ENCODE measurements at regions not wholly inside any gene's neighbourhood (a gene's known extent, or its start where the extent isn't known, plus 50 kb on each side); places are given as distances from the start of the nearest gene placed in this dataset.

GRCh38 chr17:62913991-62914570 lies 52.0 kb upstream of the TANC2 start:
- H3K27ac Mint-ChIP-seq: no peak overlapping the region
- H3K27me3 Mint-ChIP-seq (ENCODE audit: low read depth): peaks cover 7% of the 10 kb centered on the region
- peaks cover 0 to 3% of the 10 kb centered on the region in 2 donors for H3K9me3 Mint-ChIP-seq
- H3K4me3 Mint-ChIP-seq: no peak overlapping the region
- ATAC-seq (replicated peaks in 1 of 2) (no peak), DNase-seq (no peak)
- no peaks in the 10 kb centered on the region for H3K36me3 Mint-ChIP-seq (ENCODE audit: insufficient read depth in 2 of 2)
- H3K4me1 Mint-ChIP-seq (ENCODE audit: low read depth): no peaks in the 10 kb centered on the region

- H3K27ac Mint-ChIP-seq: no peak overlapping the region
- no peaks in the 10 kb centered on the region for H3K36me3 Mint-ChIP-seq (ENCODE audit: insufficient read depth in 2 of 2)
- H3K27me3 Mint-ChIP-seq (ENCODE audit: low read depth): peaks cover 18% of the 10 kb centered on the region
- no peak overlapping the region for H3K4me3 Mint-ChIP-seq
- DNase-seq (no peak), ATAC-seq (replicated peaks in 1 of 2) (no peak)
- peaks cover 0 to 3% of the 10 kb centered on the region in 2 donors for H3K9me3 Mint-ChIP-seq
- H3K4me1 Mint-ChIP-seq (ENCODE audit: low read depth): no peaks in the 10 kb centered on the region
Measured at GRCh38 chr17:62912363-62912762, 53.7 kb upstream of the TANC2 start.

- ATAC-seq (replicated peaks in 1 of 2) (no peak), DNase-seq (no peak)
- Mint-ChIP-seq H3K4me1 (ENCODE audit: low read depth) (no peaks in the 10 kb centered on the region), H3K27me3 (ENCODE audit: low read depth) (peaks cover 24% of the 10 kb centered on the region), H3K27ac (no peak overlapping the region), H3K36me3 (ENCODE audit: insufficient read depth in 2 of 2) (no peaks in the 10 kb centered on the region), H3K4me3 (no peak overlapping the region), H3K9me3 (peaks cover 0 to 3% of the 10 kb centered on the region in 2 donors)
Measured at GRCh38 chr17:62911114-62911513, 54.9 kb upstream of the TANC2 start.

GRCh38 chr17:62910277-62910676 lies 55.8 kb upstream of the TANC2 start:
- peaks cover 0 to 3% of the 10 kb centered on the region in 2 donors for H3K9me3 Mint-ChIP-seq
- no peaks in the 10 kb centered on the region for H3K4me1 Mint-ChIP-seq (ENCODE audit: low read depth)
- DNase-seq (no peak), ATAC-seq (replicated peaks in 1 of 2) (no peak)
- peaks cover 24% of the 10 kb centered on the region for H3K27me3 Mint-ChIP-seq (ENCODE audit: low read depth)
- H3K4me3 Mint-ChIP-seq: no peak overlapping the region
- H3K36me3 Mint-ChIP-seq (ENCODE audit: insufficient read depth in 2 of 2): no peaks in the 10 kb centered on the region
- H3K27ac Mint-ChIP-seq: no peak overlapping the region

GRCh38 chr17:62907961-62908360 lies 58.1 kb upstream of the TANC2 start:
- peaks cover 0 to 3% of the 10 kb centered on the region in 2 donors for H3K9me3 Mint-ChIP-seq
- H3K4me3 Mint-ChIP-seq: no peak overlapping the region
- H3K27me3 Mint-ChIP-seq (ENCODE audit: low read depth): peaks cover 24% of the 10 kb centered on the region
- H3K27ac Mint-ChIP-seq: no peak overlapping the region
- DNase-seq: no peak
- H3K4me1 Mint-ChIP-seq (ENCODE audit: low read depth): no peaks in the 10 kb centered on the region
- no peaks in the 10 kb centered on the region for H3K36me3 Mint-ChIP-seq (ENCODE audit: insufficient read depth in 2 of 2)
- ATAC-seq (replicated peaks in 1 of 2): no peak

- ATAC-seq (replicated peaks in 1 of 2): no peak
- Mint-ChIP-seq H3K27me3 (ENCODE audit: low read depth) (peaks cover 17% of the 10 kb centered on the region), H3K36me3 (ENCODE audit: insufficient read depth in 2 of 2) (no peaks in the 10 kb centered on the region), H3K4me3 (no peak overlapping the region), H3K4me1 (ENCODE audit: low read depth) (no peaks in the 10 kb centered on the region), H3K9me3 (no peaks in the 10 kb centered on the region), H3K27ac (no peak overlapping the region)
- DNase-seq: no peak
Measured at GRCh38 chr17:62906881-62907280, 59.2 kb upstream of the TANC2 start.

GRCh38 chr17:62905233-62905632 lies 60.8 kb upstream of the TANC2 start:
- no peak for ATAC-seq (replicated peaks in 1 of 2)
- H3K4me3 Mint-ChIP-seq: no peak overlapping the region

GRCh38 chr17:62902531-62903220 lies 63.4 kb upstream of the TANC2 start:
- Mint-ChIP-seq H3K27ac (no peak overlapping the region), H3K4me3 (no peak overlapping the region), H3K36me3 (ENCODE audit: insufficient read depth in 2 of 2) (no peaks in the 10 kb centered on the region), H3K4me1 (ENCODE audit: low read depth) (no peaks in the 10 kb centered on the region), H3K27me3 (ENCODE audit: low read depth) (peaks cover 7% of the 10 kb centered on the region), H3K9me3 (no peaks in the 10 kb centered on the region)
- no peak for DNase-seq
- ATAC-seq (replicated peaks in 1 of 2): no peak

More at GRCh38 chr17:62905233-62905632, 60.8 kb upstream of the TANC2 start:
- DNase-seq: no peak
- no peaks in the 10 kb centered on the region for H3K9me3 Mint-ChIP-seq
- H3K4me1 Mint-ChIP-seq (ENCODE audit: low read depth): no peaks in the 10 kb centered on the region
- H3K27ac Mint-ChIP-seq: no peak overlapping the region
- H3K36me3 Mint-ChIP-seq (ENCODE audit: insufficient read depth in 2 of 2): no peaks in the 10 kb centered on the region
- peaks cover 17% of the 10 kb centered on the region for H3K27me3 Mint-ChIP-seq (ENCODE audit: low read depth)

GRCh38 chr17:62901544-62901943 lies 64.5 kb upstream of the TANC2 start:
- ATAC-seq (replicated peaks in 1 of 2) (no peak), DNase-seq (no peak)
- H3K4me3 Mint-ChIP-seq: no peak overlapping the region
- no peaks in the 10 kb centered on the region for H3K27me3 Mint-ChIP-seq (ENCODE audit: low read depth)
- no peak overlapping the region for H3K27ac Mint-ChIP-seq
- H3K4me1 Mint-ChIP-seq (ENCODE audit: low read depth): no peaks in the 10 kb centered on the region
- H3K9me3 Mint-ChIP-seq: no peaks in the 10 kb centered on the region
- H3K36me3 Mint-ChIP-seq (ENCODE audit: insufficient read depth in 2 of 2): no peaks in the 10 kb centered on the region

GRCh38 chr17:62900096-62900495 lies 65.9 kb upstream of the TANC2 start:
- no peaks in the 10 kb centered on the region for H3K36me3 Mint-ChIP-seq (ENCODE audit: insufficient read depth in 2 of 2)
- no peaks in the 10 kb centered on the region for H3K27me3 Mint-ChIP-seq (ENCODE audit: low read depth)
- no peaks in the 10 kb centered on the region for H3K9me3 Mint-ChIP-seq
- ATAC-seq (replicated peaks in 1 of 2): no peak
- no peaks in the 10 kb centered on the region for H3K4me1 Mint-ChIP-seq (ENCODE audit: low read depth)
- no peak overlapping the region for H3K27ac Mint-ChIP-seq
- no peak overlapping the region for H3K4me3 Mint-ChIP-seq
- no peak for DNase-seq

GRCh38 chr17:62899361-62899760 lies 66.7 kb upstream of the TANC2 start:
- no peak overlapping the region for H3K4me3 Mint-ChIP-seq

GRCh38 chr17:62898239-62898864 lies 67.7 kb upstream of the TANC2 start:
- no peak for DNase-seq
- Mint-ChIP-seq H3K27ac (no peak overlapping the region), H3K27me3 (ENCODE audit: low read depth) (no peaks in the 10 kb centered on the region), H3K36me3 (ENCODE audit: insufficient read depth in 2 of 2) (no peaks in the 10 kb centered on the region), H3K9me3 (no peaks in the 10 kb centered on the region), H3K4me3 (no peak overlapping the region), H3K4me1 (ENCODE audit: low read depth) (no peaks in the 10 kb centered on the region)
- ATAC-seq (replicated peaks in 1 of 2): no peak

More at GRCh38 chr17:62899361-62899760, 66.7 kb upstream of the TANC2 start:
- DNase-seq: no peak
- no peaks in the 10 kb centered on the region for H3K9me3 Mint-ChIP-seq
- no peak for ATAC-seq (replicated peaks in 1 of 2)
- no peak overlapping the region for H3K27ac Mint-ChIP-seq
- no peaks in the 10 kb centered on the region for H3K4me1 Mint-ChIP-seq (ENCODE audit: low read depth)
- no peaks in the 10 kb centered on the region for H3K27me3 Mint-ChIP-seq (ENCODE audit: low read depth)
- no peaks in the 10 kb centered on the region for H3K36me3 Mint-ChIP-seq (ENCODE audit: insufficient read depth in 2 of 2)

GRCh38 chr17:62897706-62898105 lies 68.3 kb upstream of the TANC2 start:
- H3K4me3 Mint-ChIP-seq: no peak overlapping the region
- H3K9me3 Mint-ChIP-seq: no peaks in the 10 kb centered on the region
- peaks cover 6% of the 10 kb centered on the region for H3K4me1 Mint-ChIP-seq (ENCODE audit: low read depth)
- ATAC-seq (replicated peaks in 1 of 2): no peak
- DNase-seq: no peak
- no peaks in the 10 kb centered on the region for H3K27me3 Mint-ChIP-seq (ENCODE audit: low read depth)
- no peaks in the 10 kb centered on the region for H3K36me3 Mint-ChIP-seq (ENCODE audit: insufficient read depth in 2 of 2)
- H3K27ac Mint-ChIP-seq: no peak overlapping the region
